BE2C (cell line): ENCODE measurements at regions not wholly inside any gene's neighbourhood (a gene's known extent, or its start where the extent isn't known, plus 50 kb on each side); places are given as distances from the start of the nearest gene placed in this dataset.

Experiments
- DNase-seq: peaks from one replicate; pipeline ENCODE4 v3.0.0-alpha.2; 2020
- H3K27me3 ChIP-seq: fragments of 250-450 bp; sonication (Bioruptor Pico); 2 replicates; pipeline ENCODE4 v1.5.1; 2020; ENCODE audit warnings: mild to moderate bottlenecking
- H3K36me3 ChIP-seq: fragments of 250-450 bp; sonication (Bioruptor Pico); 2 replicates; pipeline ENCODE4 v1.5.1; 2020; ENCODE audit warnings: mild to moderate bottlenecking
- H3K4me1 ChIP-seq: fragments of 250-450 bp; sonication (Bioruptor Pico); 2 replicates; pipeline ENCODE4 v1.5.1; 2020
- H3K4me3 ChIP-seq: 2 replicates; pipeline ENCODE4 v1.5.1; 2011; ENCODE audit warnings: low read depth, low read length
- H3K9me3 ChIP-seq: fragments of 250-450 bp; sonication (Bioruptor Pico); 2 replicates; pipeline ENCODE4 v1.5.1; 2020
- TF ChIP-seq, protein P1 (sequence below): IDR thresholded peaks from 2 replicates; pipeline ENCODE4 v1.5.1; 2012; ENCODE audit warnings: mild to moderate bottlenecking, low read depth, low read length

DNA sequence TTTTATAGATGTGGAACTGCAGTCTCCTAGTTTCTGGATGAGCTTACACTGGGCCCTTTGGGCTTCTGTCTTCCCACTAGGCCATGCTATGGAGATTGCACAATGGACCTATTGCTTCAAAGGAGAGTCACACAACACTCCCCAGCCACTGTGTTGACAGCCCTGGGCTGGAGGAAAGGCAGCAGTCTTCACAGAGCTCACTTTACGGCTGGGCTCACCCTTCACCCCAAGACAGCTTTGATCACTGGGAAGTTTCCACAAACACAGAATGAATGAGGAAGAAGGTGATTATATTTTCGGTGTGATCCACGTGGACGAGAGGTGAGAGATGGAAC is 92.7 kb upstream of the GDF10 start:
- Histone ChIP-seq H3K36me3 (no peaks in the 10 kb centered on the region), H3K4me1 (no peaks in the 10 kb centered on the region), H3K4me3 (no peak overlapping the region), H3K27me3 (no peaks in the 10 kb centered on the region), H3K9me3 (no peaks in the 10 kb centered on the region)
- TF ChIP-seq, protein P1, sequence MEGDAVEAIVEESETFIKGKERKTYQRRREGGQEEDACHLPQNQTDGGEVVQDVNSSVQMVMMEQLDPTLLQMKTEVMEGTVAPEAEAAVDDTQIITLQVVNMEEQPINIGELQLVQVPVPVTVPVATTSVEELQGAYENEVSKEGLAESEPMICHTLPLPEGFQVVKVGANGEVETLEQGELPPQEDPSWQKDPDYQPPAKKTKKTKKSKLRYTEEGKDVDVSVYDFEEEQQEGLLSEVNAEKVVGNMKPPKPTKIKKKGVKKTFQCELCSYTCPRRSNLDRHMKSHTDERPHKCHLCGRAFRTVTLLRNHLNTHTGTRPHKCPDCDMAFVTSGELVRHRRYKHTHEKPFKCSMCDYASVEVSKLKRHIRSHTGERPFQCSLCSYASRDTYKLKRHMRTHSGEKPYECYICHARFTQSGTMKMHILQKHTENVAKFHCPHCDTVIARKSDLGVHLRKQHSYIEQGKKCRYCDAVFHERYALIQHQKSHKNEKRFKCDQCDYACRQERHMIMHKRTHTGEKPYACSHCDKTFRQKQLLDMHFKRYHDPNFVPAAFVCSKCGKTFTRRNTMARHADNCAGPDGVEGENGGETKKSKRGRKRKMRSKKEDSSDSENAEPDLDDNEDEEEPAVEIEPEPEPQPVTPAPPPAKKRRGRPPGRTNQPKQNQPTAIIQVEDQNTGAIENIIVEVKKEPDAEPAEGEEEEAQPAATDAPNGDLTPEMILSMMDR, result no peak
- no peak for DNase-seq

DNA sequence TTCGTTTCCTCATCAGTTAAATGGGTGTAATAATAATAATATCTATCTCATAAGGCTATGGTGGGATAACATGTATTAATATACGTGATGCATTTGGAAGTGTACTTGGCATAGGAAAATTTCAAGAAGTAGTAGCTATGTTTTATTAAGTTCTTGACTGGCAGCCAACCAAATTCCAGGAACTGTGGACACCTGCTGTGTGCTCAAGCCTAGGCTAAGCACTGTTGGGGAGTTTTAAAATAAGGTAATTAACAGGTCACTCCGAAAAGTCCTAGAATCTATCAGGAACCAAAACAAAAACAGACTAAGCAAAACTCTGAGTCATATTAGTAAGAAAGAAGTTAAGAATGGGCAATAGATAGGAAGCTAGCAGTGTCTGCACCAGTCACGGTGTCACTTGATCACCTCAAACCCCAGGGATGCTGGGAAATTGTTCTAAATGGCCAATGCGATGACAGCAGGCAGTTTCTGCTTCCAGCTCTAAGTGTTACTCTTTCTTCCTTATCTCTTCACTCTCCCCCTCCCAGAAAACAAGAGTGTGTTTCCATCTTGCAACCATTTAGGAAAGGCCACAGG is 92.0 kb upstream of the GDF10 start:
- Histone ChIP-seq H3K4me3 (no peak overlapping the region), H3K4me1 (no peaks in the 10 kb centered on the region), H3K9me3 (no peaks in the 10 kb centered on the region), H3K36me3 (no peaks in the 10 kb centered on the region), H3K27me3 (no peaks in the 10 kb centered on the region)
- TF ChIP-seq, protein P1, result no peak
- no peak for DNase-seq

DNA sequence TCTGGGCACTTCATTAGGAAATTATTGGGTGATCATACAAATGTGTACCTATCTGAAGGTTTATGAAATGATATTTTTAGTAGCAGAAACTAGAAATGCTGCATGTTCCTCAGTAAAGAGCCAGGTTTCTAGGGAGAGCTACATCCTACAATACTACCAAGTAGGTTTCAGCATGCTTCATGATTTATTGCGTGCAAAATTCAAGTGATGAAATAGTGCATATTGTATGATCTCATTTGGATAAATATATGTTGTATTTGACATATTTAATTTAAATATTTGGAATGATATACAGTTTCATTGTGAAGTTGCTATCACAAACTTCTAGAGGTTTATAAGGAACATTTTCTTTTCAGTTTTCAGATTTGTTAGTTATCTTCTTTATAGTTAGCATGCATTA is 90.5 kb upstream of the GDF10 start:
- no peak for DNase-seq
- Histone ChIP-seq H3K9me3 (no peaks in the 10 kb centered on the region), H3K4me3 (no peak overlapping the region), H3K4me1 (no peaks in the 10 kb centered on the region), H3K36me3 (no peaks in the 10 kb centered on the region), H3K27me3 (no peaks in the 10 kb centered on the region)
- TF ChIP-seq, protein P1, result no peak

DNA sequence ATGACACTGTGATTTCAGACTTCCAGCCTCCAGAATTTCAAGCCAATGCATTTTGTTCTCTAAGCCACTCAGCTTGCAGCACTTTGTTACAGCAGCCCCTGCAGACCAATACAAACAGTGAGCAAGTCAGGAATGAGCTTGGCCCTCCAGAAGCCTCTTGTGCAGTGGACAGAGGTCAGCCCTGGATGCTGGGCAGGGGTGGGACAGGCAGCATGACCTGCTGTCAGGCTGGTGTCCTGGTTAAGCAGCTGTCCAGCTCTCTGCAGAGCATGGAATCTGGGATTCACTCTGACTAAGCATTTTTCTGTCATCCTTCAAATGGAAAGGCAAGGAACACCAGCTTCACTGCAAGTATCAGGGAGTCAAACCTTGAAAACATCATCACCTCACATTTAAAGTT is 85.5 kb upstream of the GDF10 start:
- H3K4me1 ChIP-seq, result no peaks in the 10 kb centered on the region
- no peaks in the 10 kb centered on the region for H3K36me3 ChIP-seq
- TF ChIP-seq, protein P1, result no peak
- H3K27me3 ChIP-seq, result no peaks in the 10 kb centered on the region
- DNase-seq, result no peak
- no peaks in the 10 kb centered on the region for H3K9me3 ChIP-seq
- no peak overlapping the region for H3K4me3 ChIP-seq

DNA sequence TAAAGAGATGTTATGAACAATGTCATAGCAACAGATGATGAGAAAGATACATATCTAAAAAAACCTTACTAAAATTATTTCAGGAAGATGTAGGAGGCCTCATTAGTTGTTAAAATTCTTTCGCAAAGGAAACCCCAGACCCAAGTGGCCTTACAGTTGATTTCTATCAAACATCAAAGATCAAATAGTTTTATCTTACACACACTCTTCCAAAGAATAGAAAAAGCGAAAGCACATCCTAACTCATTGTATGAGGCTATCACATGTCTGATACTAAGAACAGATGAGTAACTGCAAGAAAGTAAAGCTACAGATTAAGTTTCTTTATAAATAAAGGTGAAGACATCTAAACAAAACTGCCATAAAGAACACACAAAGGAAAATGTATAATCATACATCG is 82.9 kb upstream of the GDF10 start:
- H3K9me3 ChIP-seq, result no peaks in the 10 kb centered on the region
- no peak overlapping the region for H3K4me3 ChIP-seq
- H3K27me3 ChIP-seq, result no peaks in the 10 kb centered on the region
- no peaks in the 10 kb centered on the region for H3K36me3 ChIP-seq
- no peaks in the 10 kb centered on the region for H3K4me1 ChIP-seq
- no peak for DNase-seq
- TF ChIP-seq, protein P1, result no peak

DNA sequence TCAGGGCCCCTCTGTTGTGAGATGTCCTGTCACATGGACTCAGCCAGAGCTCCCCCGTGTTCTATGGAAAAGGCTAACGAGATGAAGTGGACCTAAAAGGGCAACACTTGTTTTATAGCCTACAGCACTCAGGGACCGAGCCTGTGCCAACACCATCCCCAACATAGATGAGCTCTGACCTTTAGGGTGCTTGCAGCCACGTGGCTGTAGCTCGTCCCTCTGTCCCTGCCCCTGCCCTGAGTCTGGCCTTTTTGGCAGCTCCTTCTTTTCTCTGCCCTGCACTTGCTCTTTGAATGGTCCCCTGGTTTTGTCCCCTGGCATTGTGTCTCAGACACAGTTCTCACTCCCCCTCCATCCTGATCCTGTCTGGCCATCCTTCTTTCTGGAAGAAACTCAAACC is 81.2 kb upstream of the GDF10 start:
- TF ChIP-seq, protein P1, result no peak
- Histone ChIP-seq H3K9me3 (no peaks in the 10 kb centered on the region), H3K27me3 (no peaks in the 10 kb centered on the region), H3K4me1 (no peaks in the 10 kb centered on the region), H3K4me3 (no peak overlapping the region), H3K36me3 (no peaks in the 10 kb centered on the region)
- no peak for DNase-seq
